CD14-positive monocyte (primary cell): ENCODE measurements at regions not wholly inside any gene's neighbourhood (a gene's known extent, or its start where the extent isn't known, plus 50 kb on each side); places are given as distances from the start of the nearest gene placed in this dataset.
"Not testable (repeated sequence)": the region's sequence is repeated elsewhere in the genome, so short reads cannot be mapped to it uniquely, and the experiment has no call there.

Source experiments
- DNase-seq, 3 donors: peaks; one replicate each; pipeline ENCODE4 v3.0.0-alpha.2; 2011 to 2022
- H2AFZ ChIP-seq: 2 replicates; pipeline ENCODE4 v1.6.0; 2012; ENCODE audit warnings: mild to moderate bottlenecking, low read depth, low read length, inconsistent platforms; ENCODE audit not compliant: insufficient read depth, poor library complexity, severe bottlenecking
- H3K27ac ChIP-seq, 2 donors: 1 replicate in 1 of 2; 2 replicates in 1 of 2; pipeline ENCODE4 v1.5.1; 2012 to 2013; ENCODE audit warnings: low read length in 2 of 2, control low read depth in 1 of 2, inconsistent platforms in 1 of 2, low read depth in 1 of 2, mild to moderate bottlenecking in 1 of 2
- H3K27me3 ChIP-seq, 2 donors: one replicate each; pipeline versions ENCODE4 v1.6.0 to v1.6.1; 2011 to 2013; ENCODE audit warnings: low read length in 2 of 2; ENCODE audit not compliant: control insufficient read depth in 2 of 2, insufficient read depth in 2 of 2
- H3K36me3 ChIP-seq, 2 donors: replicated peaks in 1 of 2; 1 replicate in 1 of 2; 2 replicates in 1 of 2; pipeline versions ENCODE4 v1.5.1 to v1.6.1; 2012 to 2013; ENCODE audit warnings: low read length in 2 of 2, control low read depth in 1 of 2, inconsistent platforms in 1 of 2, mild to moderate bottlenecking in 1 of 2; ENCODE audit not compliant: insufficient read depth in 2 of 2, control insufficient read depth in 1 of 2
- H3K4me1 ChIP-seq, 2 donors: 1 replicate in 1 of 2; 2 replicates in 1 of 2; pipeline versions ENCODE4 v1.5.1 to v1.6.1; 2012 to 2013; ENCODE audit warnings: low read length in 2 of 2, control low read depth in 1 of 2, inconsistent platforms in 1 of 2, mild to moderate bottlenecking in 1 of 2, moderate library complexity in 1 of 2; ENCODE audit not compliant: insufficient read depth in 2 of 2, control insufficient read depth in 1 of 2
- H3K4me2 ChIP-seq: replicated peaks from 2 replicates; pipeline ENCODE3; 2012; ENCODE audit warnings: low read length, moderate library complexity, mild to moderate bottlenecking; ENCODE audit not compliant: poor library complexity, severe bottlenecking; ENCODE audit errors: extremely low read depth
- H3K4me3 ChIP-seq, 3 experiments: fragments of 200-600 bp in 1 of 3; sonication (generic) in 1 of 3; replicated peaks in 1 of 3; 1 replicate in 2 of 3; 2 replicates in 1 of 3; pipeline ENCODE4 v1.5.1; 2011 to 2013; ENCODE audit warnings: low read length in 3 of 3, mild to moderate bottlenecking in 3 of 3, control low read depth in 2 of 3, low read depth in 2 of 3, inconsistent platforms in 1 of 3, moderate library complexity in 1 of 3
- H3K79me2 ChIP-seq: 2 replicates; pipeline ENCODE4 v1.6.0; 2012; ENCODE audit warnings: mild to moderate bottlenecking, control low read depth, inconsistent platforms, low read length, moderate library complexity; ENCODE audit not compliant: insufficient read depth
- H3K9ac ChIP-seq: 2 replicates; pipeline ENCODE4 v1.6.0; 2017; ENCODE audit warnings: low read length, mild to moderate bottlenecking; ENCODE audit not compliant: insufficient read depth, poor library complexity, severe bottlenecking
- H3K9me3 ChIP-seq, 2 donors: replicated peaks in 1 of 2; 1 replicate in 1 of 2; 2 replicates in 1 of 2; pipeline versions ENCODE4 v1.5.1 to v1.6.1; 2012 to 2013; ENCODE audit warnings: low read length in 2 of 2, control low read depth in 1 of 2; ENCODE audit not compliant: control insufficient read depth in 1 of 2, insufficient read depth in 1 of 2
- H4K20me1 ChIP-seq: 2 replicates; pipeline ENCODE4 v1.6.0; 2012; ENCODE audit warnings: mild to moderate bottlenecking, low read length, control low read depth, moderate library complexity; ENCODE audit not compliant: insufficient read depth
- H3K27ac Mint-ChIP-seq, 7 donors: one replicate each; pipeline ENCODE4 v1.8.0; 2020; ENCODE audit warnings: mild to moderate bottlenecking in 7 of 7, mixed read lengths in 7 of 7, moderate library complexity in 6 of 7, inconsistent platforms in 2 of 7
- H3K27me3 Mint-ChIP-seq, 3 donors: one replicate each; pipeline ENCODE4 v1.8.0; 2021 to 2022; ENCODE audit warnings: low read depth in 3 of 3, mild to moderate bottlenecking in 3 of 3, mixed read lengths in 3 of 3, moderate library complexity in 3 of 3, inconsistent platforms in 1 of 3
- H3K36me3 Mint-ChIP-seq, 2 donors: one replicate each; pipeline ENCODE4 v1.8.0; 2020; ENCODE audit warnings: mixed read lengths in 2 of 2, inconsistent platforms in 1 of 2, mild to moderate bottlenecking in 1 of 2
- H3K4me1 Mint-ChIP-seq: one replicate; pipeline ENCODE4 v1.8.0; 2020; ENCODE audit warnings: mild to moderate bottlenecking, mixed read lengths
- H3K4me3 Mint-ChIP-seq, 2 donors: one replicate each; pipeline ENCODE4 v1.8.0; 2020; ENCODE audit warnings: mild to moderate bottlenecking in 2 of 2, mixed read lengths in 2 of 2, moderate library complexity in 1 of 2
- H3K9me3 Mint-ChIP-seq, 7 donors: one replicate each; pipeline ENCODE4 v1.8.0; 2020 to 2022; ENCODE audit warnings: mixed read lengths in 7 of 7, mild to moderate bottlenecking in 6 of 7, moderate library complexity in 6 of 7, inconsistent platforms in 2 of 7
- CTCF ChIP-seq: fragments of 200-600 bp; IDR thresholded peaks from one replicate; pipeline ENCODE4 v1.8.0; 2022; ENCODE audit warnings: antibody characterized with exemption, mild to moderate bottlenecking
- WGBS: methylation state at CpG from one replicate; pipeline ENCODE4 v1.1.5; 2013; ENCODE audit warnings: missing lambda C conversion rate; ENCODE audit not compliant: insufficient coverage; 5-methylcytosine and 5-hydroxymethylcytosine counted together
- intact Hi-C, 2 donors: fragments of 100-400 bp; cut with micrococcal nuclease; formaldehyde crosslinking; loops; one replicate each; pipeline versions ENCODE4 v1.15.0 to v1.15.1; 2023

- 67% methylated on average over 1 of the region's 7 CpGs for WGBS
- H3K27me3 Mint-ChIP-seq, result peaks cover 0 to 4% (median 1%) of the 10 kb centered on the region in 3 donors
- peaks cover 0 to 5% (median 3%) of the 10 kb centered on the region in 7 donors for H3K9me3 Mint-ChIP-seq
- no peak for TF ChIP-seq CTCF
- Histone ChIP-seq H3K9ac (no peak overlapping the region), H3K27me3 (no peaks in the 10 kb centered on the region), H3K4me1 (no peaks in the 10 kb centered on the region), H4K20me1 (no peaks in the 10 kb centered on the region), H3K36me3 (no peaks in the 10 kb centered on the region), H3K9me3 (peaks cover 0 to 4% of the 10 kb centered on the region in 2 donors), H2AFZ (no peak overlapping the region), H3K4me2 (no peak overlapping the region), H3K79me2 (no peaks in the 10 kb centered on the region), H3K4me3 (no peak overlapping the region), H3K27ac (no peak overlapping the region)
- no peak overlapping the region for H3K4me3 Mint-ChIP-seq
- no peak for DNase-seq
- no peaks in the 10 kb centered on the region for H3K36me3 Mint-ChIP-seq
- intact Hi-C loops, result no loop called here
- H3K4me1 Mint-ChIP-seq, result no peaks in the 10 kb centered on the region
- no peak overlapping the region for H3K27ac Mint-ChIP-seq
These were observed 264.3 kb upstream of the RNF32 start for GRCh38 chr7:156376317-156376716.

GRCh38 chr7:156374335-156374734 is 266.2 kb upstream of the RNF32 start:
- H3K27ac Mint-ChIP-seq, result no peak overlapping the region
- H3K9ac ChIP-seq, result no peak overlapping the region
- intact Hi-C loops, result no loop called here
- no peak overlapping the region for H2AFZ ChIP-seq
- H3K27me3 ChIP-seq, result no peaks in the 10 kb centered on the region
- peaks cover 0 to 5% (median 3%) of the 10 kb centered on the region in 7 donors for H3K9me3 Mint-ChIP-seq
- H3K4me3 ChIP-seq, result no peak overlapping the region
- H3K27me3 Mint-ChIP-seq, result peaks cover 0 to 3% (median 0%) of the 10 kb centered on the region in 3 donors
- H3K4me3 Mint-ChIP-seq, result no peak overlapping the region
- H3K9me3 ChIP-seq, result peaks cover 0 to 4% of the 10 kb centered on the region in 2 donors
- DNase-seq, result no peak
- no peaks in the 10 kb centered on the region for H3K79me2 ChIP-seq
- no peaks in the 10 kb centered on the region for H3K36me3 ChIP-seq
- H3K27ac ChIP-seq, result no peak overlapping the region
- H4K20me1 ChIP-seq, result no peaks in the 10 kb centered on the region
- H3K4me2 ChIP-seq, result no peak overlapping the region
- no peaks in the 10 kb centered on the region for H3K4me1 ChIP-seq
- WGBS, result no CpG with 5 or more reads among the region's 4 CpGs
- H3K36me3 Mint-ChIP-seq, result no peaks in the 10 kb centered on the region
- no peak for TF ChIP-seq CTCF
- no peaks in the 10 kb centered on the region for H3K4me1 Mint-ChIP-seq

GRCh38 chr7:156369929-156370328 is 270.6 kb upstream of the RNF32 start:
- H3K27ac Mint-ChIP-seq, H3K36me3 ChIP-seq, H4K20me1 ChIP-seq, intact Hi-C loops, H3K4me3 ChIP-seq, H3K27me3 ChIP-seq, H3K9ac ChIP-seq, H3K4me1 ChIP-seq, H3K27me3 Mint-ChIP-seq, H3K9me3 Mint-ChIP-seq, H2AFZ ChIP-seq, H3K79me2 ChIP-seq, DNase-seq, H3K27ac ChIP-seq, H3K4me2 ChIP-seq, H3K9me3 ChIP-seq, H3K4me3 Mint-ChIP-seq, H3K4me1 Mint-ChIP-seq, H3K36me3 Mint-ChIP-seq: not testable (repeated sequence)
- no CpG with 5 or more reads among the region's 6 CpGs for WGBS
